RPMI7951 (cell line): ENCODE measurements at regions not wholly inside any gene's neighbourhood (a gene's known extent, or its start where the extent isn't known, plus 50 kb on each side); places are given as distances from the start of the nearest gene placed in this dataset.

Experiments
- DNase-seq: peaks from one replicate; pipeline ENCODE4 v3.0.0-alpha.2; 2012; ENCODE audit warnings: low read depth

DNA sequence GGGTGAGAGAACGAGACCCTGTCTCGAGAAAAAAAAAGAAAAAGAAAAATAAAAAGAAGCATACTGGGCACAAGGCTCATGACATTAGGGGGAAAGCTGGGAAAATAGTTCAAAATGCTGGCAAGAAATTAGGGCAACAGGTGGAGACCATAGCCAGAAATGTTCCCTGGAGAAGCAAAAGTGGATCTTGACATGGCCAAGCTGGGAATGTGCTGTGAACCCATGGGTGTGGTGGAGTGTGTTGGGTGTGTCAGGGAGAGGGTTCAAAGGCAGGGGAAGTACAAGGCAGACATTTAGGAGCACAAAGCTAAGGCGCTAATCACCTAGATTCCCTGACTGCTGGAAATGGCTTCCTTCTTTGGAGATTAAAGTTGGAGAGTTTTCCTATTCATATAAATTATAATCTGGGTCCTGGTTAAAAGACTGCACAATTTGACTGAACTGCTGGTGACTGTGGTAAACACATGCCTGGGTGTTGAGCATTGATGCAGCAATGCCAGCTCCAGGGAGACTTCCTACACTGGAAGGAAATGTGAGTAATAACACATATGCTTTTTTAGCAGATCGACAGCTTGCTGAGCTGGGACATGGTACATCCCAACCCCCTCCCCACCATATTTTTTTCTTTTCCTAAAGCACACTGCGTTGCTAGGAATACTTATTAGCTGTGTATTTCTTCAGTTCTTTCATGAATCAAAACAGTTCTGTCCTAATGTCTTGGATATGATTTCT lies 70.1 kb upstream of the ARHGAP21 start:
- DNase-seq: no peak

DNA sequence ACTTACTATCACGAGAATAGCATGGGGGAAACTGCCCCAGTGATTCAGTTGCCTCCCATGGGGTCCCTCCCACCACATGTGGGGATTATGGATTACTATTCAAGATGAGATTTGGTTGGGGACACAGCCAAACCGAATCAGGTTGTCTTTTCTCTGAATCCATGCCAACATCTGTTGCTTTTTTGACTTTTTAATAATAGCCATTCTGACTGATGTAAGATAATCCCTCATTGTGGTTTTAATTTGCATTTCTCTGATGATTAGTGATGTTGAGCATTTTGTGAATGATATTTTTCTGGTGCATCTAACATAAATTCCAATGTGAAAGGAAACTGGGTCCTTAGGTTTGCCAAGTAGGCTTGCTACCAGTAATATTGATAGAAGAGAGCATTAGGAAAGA lies 69.0 kb upstream of the ARHGAP21 start:
- no peak for DNase-seq

GRCh38 chr10:24791084-24791726 lies 67.5 kb upstream of the ARHGAP21 start:
- DNase-seq: no peak

GRCh38 chr10:24790599-24790998 lies 66.9 kb upstream of the ARHGAP21 start:
- DNase-seq: no peak

DNA sequence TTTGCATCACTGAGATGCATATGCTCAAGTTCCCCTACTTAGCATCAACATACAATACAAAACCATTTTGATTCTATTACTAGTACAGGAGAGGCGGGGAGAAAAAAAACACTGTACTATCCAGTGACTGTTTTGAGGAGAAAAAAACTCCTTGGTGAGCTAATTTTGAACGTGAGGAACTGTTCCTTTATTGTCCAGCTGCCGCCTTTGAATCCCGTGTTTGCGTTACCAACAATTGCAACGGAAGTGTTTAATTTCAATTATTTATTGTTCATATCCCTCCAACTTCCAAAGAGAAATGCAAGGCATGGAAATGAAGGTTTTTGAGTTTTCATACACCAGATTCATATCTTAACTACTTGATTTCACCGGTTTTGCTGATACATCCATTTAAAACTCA lies 66.4 kb upstream of the ARHGAP21 start:
- no peak for DNase-seq

DNA sequence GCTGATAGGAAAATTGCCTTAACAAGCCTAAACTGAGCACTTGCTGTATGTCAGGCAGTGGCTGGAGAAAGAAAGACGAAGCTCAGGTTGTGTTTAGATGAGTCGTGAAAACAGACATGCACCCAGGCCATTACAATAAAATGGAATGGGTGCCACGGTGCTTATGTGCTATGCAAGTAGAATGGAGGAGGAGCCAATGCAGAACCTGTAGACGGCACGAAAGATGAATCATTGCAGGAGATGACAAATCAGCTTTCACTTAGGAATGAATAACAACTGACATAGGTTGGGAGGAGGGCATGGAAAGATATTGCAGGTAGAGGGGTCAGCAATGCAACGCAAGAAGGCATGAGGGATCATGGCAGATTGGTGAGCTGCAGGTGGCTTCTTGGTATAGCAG lies 61.2 kb upstream of the ARHGAP21 start:
- no peak for DNase-seq

GRCh38 chr10:24784061-24784460 lies 60.4 kb upstream of the ARHGAP21 start:
- peak; percentile 23 for DNase-seq

DNA sequence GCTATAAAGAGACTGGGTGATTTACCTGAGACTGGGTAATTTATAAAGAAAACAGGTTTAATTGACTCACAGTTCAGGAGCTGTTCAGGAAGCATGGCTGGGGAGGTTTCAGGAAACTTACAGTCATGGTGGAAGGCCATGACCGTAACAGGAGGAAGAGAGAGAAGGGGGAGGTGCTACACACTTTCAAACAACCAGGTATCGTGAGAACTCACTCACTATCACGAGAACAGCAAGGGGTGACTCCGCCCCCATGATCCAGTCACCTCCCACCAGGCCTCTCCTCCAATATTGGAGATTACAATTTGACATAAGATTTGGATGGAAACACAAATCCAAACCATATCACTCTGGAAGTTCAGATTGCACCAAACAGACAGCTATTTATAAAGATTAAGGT lies 59.8 kb upstream of the ARHGAP21 start:
- DNase-seq: no peak

- no peak for DNase-seq
Observed at GRCh38 chr10:24779737-24780136, 56.0 kb upstream of the ARHGAP21 start.

DNA sequence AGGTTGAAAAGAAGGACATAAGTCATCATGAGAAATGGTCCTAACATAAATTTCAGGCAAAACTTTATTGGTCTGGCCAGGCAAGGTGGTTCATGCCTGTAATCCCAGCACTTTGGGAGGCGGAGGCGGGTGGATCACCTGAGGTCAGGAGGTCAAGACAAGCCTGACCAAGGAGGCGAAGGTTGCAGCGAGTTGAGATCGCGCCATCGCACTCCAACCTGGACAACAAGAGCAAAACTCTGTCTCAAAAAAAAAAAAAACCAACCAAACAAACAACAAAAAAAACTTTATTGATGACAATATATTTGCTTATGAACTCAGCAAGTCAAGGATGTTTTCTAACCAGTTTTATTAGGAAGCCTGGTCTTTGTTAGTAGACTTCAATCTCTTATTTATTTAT lies 54.6 kb upstream of the ARHGAP21 start:
- DNase-seq: no peak

DNA sequence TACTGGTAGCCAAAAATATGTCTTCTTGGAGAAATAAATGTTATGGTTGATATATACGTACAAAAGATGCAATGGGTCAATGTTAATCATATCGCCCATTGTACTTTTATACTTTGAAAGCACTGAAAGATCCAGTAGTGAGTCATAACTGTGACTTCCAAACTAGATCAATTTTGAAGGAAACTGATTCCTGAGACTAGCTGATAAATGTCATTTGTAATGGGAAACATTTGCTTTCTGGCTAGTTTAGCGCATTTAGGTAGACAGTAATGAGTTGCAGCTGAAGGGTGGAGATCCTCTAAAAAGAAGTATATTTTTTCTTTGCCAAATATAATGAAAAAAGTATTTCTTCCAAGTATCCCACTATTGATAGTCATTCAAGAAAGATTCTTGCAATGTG lies 53.5 kb upstream of the ARHGAP21 start:
- no peak for DNase-seq

- no peak for DNase-seq
Observed at GRCh38 chr10:24773939-24774589, 50.4 kb upstream of the ARHGAP21 start.
